ENCODE measurements at regions not wholly inside any gene's neighbourhood (a gene's known extent, or its start where the extent isn't known, plus 50 kb on each side); places are given as distances from the start of the nearest gene placed in this dataset.

DNA sequence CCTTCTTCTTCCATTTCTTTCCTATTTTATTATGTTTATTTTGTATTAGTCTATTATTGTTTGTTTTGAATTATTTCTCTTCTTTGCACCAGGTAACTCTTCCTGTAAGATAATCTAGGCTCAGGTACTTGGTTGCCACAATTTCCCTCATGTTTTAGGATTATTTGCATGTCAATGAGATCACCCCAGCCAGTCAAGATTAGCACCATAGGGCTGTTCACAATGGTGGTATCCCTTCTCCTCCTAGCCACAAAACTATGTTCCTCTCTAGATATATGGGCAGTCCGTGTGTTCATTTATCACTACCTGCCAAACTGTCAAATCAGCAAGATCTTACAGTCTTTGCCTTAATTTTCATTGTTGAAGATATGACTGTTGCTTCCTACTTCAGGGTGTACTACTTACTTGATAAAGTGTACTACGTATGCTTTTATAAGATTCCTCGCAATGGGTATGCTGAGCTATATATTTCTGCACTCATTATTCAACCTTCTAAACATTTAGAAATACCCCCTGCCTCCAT, 1536.2 kb downstream of the PLA2G4A start:
- no peak overlapping the region for H3K4me3 ChIP-seq (ENCODE audit: low read depth, low read length)
- POLR2A ChIA-PET, result no interaction called here
- TF ChIP-seq, protein P1, sequence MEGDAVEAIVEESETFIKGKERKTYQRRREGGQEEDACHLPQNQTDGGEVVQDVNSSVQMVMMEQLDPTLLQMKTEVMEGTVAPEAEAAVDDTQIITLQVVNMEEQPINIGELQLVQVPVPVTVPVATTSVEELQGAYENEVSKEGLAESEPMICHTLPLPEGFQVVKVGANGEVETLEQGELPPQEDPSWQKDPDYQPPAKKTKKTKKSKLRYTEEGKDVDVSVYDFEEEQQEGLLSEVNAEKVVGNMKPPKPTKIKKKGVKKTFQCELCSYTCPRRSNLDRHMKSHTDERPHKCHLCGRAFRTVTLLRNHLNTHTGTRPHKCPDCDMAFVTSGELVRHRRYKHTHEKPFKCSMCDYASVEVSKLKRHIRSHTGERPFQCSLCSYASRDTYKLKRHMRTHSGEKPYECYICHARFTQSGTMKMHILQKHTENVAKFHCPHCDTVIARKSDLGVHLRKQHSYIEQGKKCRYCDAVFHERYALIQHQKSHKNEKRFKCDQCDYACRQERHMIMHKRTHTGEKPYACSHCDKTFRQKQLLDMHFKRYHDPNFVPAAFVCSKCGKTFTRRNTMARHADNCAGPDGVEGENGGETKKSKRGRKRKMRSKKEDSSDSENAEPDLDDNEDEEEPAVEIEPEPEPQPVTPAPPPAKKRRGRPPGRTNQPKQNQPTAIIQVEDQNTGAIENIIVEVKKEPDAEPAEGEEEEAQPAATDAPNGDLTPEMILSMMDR (IDR thresholded peaks at IDR 0.05; ENCODE audit: insufficient read depth, low read length, missing control alignments), result no peak
- CTCF ChIA-PET, result no interaction called here
- no peak for DNase-seq (ENCODE audit: low read depth, low spot score)

DNA sequence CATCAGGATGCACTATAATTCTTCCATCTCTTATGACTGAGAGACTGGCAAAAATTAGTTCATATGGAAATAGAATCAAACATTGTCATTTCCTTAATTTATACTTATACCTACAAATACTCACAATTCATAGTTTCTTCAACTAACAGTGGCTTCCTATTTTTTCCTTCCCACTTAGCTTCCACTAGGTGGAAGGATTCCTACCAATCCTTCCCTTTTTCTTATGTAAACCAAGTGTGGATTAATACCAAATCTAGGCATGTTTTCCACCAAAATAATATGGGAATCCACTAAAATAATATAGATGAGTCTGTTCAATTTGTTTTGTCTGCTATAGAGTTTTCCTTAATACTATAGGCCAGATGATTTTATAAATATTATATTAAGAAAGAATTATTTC, 1537.1 kb downstream of the PLA2G4A start:
- ChIA-PET POLR2A (no interaction called here), CTCF (no interaction called here)
- TF ChIP-seq, protein P1 (IDR thresholded peaks at IDR 0.05; ENCODE audit: insufficient read depth, low read length, missing control alignments), result no peak

DNA sequence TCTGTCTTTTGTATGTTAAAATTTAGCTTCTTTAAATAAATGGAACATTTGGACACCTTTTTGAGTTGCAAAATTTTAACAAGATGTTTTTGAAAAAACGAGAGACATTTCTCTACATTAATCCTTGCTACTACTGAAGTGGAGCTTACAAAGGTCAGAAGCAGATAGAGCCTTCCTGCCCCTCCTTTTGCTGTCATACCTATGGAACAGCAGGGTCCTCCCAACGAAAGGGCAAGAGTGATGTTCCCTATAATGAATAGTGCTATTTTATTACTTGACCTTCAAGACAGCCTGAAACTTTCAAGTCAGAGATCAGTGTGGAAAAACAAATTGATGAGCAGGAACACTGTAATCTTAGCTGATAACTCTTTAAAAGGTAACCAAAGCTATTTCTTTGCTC, 1538.9 kb downstream of the PLA2G4A start:
- ChIA-PET POLR2A (no interaction called here), CTCF (no interaction called here)
- H3K4me3 ChIP-seq (ENCODE audit: low read depth, low read length), result no peak overlapping the region
- no peak for DNase-seq (ENCODE audit: low read depth, low spot score)
- TF ChIP-seq, protein P1 (IDR thresholded peaks at IDR 0.05; ENCODE audit: insufficient read depth, low read length, missing control alignments), result no peak

More for the DNA sequence above, 1537.1 kb downstream of the PLA2G4A start:
- H3K4me3 ChIP-seq (ENCODE audit: low read depth, low read length), result no peak overlapping the region
- no peak for DNase-seq (ENCODE audit: low read depth, low spot score)

DNA sequence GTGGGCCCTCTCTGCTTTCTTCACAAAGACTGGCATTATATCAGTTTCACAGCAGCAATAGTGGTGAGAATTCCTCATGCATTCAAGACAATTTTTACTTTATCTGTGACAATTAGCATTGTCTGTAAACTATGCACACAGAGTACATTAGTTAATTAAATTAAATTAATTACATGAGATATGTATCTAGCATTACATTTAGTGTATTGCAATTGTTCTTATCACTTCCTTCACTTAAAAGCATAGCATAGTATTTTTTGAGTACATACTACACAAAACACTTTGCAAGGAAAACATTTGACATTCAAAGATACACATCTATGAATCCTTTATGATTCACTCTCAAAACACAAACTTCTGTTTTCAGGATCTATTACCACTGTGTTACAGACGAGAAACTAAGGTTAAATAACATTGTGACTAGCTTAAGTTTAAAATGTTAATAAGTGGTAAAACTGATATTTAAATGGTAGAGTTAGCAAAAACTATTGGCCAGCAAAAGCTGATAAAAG, 1542.6 kb downstream of the PLA2G4A start:
- POLR2A ChIA-PET, result no interaction called here

DNA sequence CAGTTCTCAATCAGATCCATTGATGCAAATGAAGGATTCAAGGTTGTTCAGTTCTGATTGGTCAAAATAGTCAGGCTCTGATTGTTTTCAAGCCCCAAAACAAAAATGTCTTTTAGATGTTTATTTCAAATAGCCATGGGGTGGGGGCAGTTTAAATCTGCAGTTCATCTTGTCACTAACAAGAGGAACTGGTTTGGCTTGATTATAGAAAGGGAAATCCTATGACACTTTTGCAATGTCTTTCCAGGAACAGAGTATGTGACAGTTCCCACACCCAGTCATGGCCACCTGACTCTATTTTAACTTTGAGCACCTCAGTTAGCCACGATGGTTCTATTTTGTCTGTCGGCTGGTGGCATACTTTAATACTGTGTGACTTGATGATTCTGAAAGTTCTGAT, 1544.1 kb downstream of the PLA2G4A start:
- CTCF ChIA-PET, result no interaction called here
- H3K4me3 ChIP-seq (ENCODE audit: low read depth, low read length), result no peak overlapping the region
- POLR2A ChIA-PET, result no interaction called here
- DNase-seq (ENCODE audit: low read depth, low spot score), result no peak
- TF ChIP-seq, protein P1 (IDR thresholded peaks at IDR 0.05; ENCODE audit: insufficient read depth, low read length, missing control alignments), result no peak

More for the DNA sequence above, 1542.6 kb downstream of the PLA2G4A start:
- no peak overlapping the region for H3K4me3 ChIP-seq (ENCODE audit: low read depth, low read length)
- TF ChIP-seq, protein P1 (IDR thresholded peaks at IDR 0.05; ENCODE audit: insufficient read depth, low read length, missing control alignments), result no peak
- CTCF ChIA-PET, result no interaction called here
- DNase-seq (ENCODE audit: low read depth, low spot score), result no peak

DNA sequence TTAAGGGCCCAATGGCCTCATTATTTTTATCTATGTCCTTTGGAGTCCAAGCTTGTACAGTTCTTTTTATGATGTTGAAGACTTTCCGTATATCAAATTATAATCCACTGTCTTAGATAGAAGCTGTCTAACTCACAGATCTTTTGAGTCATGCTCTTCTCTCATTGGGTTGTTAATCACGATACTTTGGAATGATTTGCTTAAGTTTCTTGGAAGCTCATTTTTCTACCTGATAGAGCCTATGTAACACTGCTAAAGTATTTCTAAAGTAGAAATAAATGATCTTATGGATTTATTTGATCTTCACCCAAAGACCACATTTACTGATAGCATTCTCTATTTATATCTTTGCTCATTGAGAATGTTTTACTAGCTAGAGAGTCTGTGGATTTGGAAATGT, 1554.1 kb downstream of the PLA2G4A start:
- DNase-seq (ENCODE audit: low read depth, low spot score), result no peak
- H3K4me3 ChIP-seq (ENCODE audit: low read depth, low read length), result no peak overlapping the region
- POLR2A ChIA-PET, result no interaction called here
- TF ChIP-seq, protein P1 (IDR thresholded peaks at IDR 0.05; ENCODE audit: insufficient read depth, low read length, missing control alignments), result no peak
- CTCF ChIA-PET, result no interaction called here
